ENCODE measurements at regions not wholly inside any gene's neighbourhood (a gene's known extent, or its start where the extent isn't known, plus 50 kb on each side); places are given as distances from the start of the nearest gene placed in this dataset.

DNA sequence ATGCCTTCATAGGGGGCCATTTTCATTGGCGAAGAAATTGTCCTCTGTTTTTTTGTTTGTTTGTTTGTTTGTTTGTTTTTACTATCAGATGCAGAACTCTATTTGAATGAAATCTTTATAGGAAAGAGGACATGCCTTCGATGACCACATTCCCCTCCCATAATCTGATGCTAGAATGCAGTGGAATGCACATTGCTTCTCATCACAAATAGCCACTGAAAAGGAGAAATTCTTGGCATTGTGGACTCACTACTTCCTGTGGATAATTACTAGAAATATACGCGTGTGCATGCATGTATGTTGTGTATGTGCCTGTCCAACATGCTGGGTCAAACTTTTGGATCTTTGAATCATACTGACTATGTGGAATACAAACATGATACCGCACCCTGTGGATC, 70.5 kb upstream of the SFMBT2 start:
- H2AK5ac ChIP-seq (ENCODE audit: low read depth, low read length): no peak overlapping the region
- no peak overlapping the region for H4K91ac ChIP-seq (replicated peaks; ENCODE audit: insufficient read length, low read length)
- H4K5ac ChIP-seq (ENCODE audit: insufficient read length, low read depth, low read length): no peak overlapping the region
- H3K4me1 ChIP-seq (replicated peaks in 1 of 4; ENCODE audit: control insufficient read depth in 3 of 4, insufficient read depth in 4 of 4, low read length in 3 of 4): peaks cover 0 to 3% (median 1%) of the 10 kb centered on the region in 4 experiments; a peak in 2 of 7 replicates
- H3K23me2 ChIP-seq (ENCODE audit: low read depth, low read length): no peaks in the 10 kb centered on the region
- no peak overlapping the region for H3K56ac ChIP-seq (replicated peaks; ENCODE audit: insufficient read length, low read depth, low read length)
- no peak overlapping the region; the same call in 1 of the 2 replicates for H2BK5ac ChIP-seq (ENCODE audit: low read depth, low read length)
- no peaks in the 10 kb centered on the region for H3K27me3 ChIP-seq (replicated peaks in 1 of 4; ENCODE audit: control insufficient read depth in 3 of 4, extremely low read depth in 1 of 4, insufficient read depth in 3 of 4, low read length in 3 of 4)
- H4K8ac ChIP-seq (ENCODE audit: extremely low read depth, insufficient read depth, low read length): no peak overlapping the region
- H2BK20ac ChIP-seq (ENCODE audit: low read length): no peak overlapping the region
- no peak overlapping the region for H3K9ac ChIP-seq (replicated peaks in 1 of 4; ENCODE audit: extremely low read depth in 1 of 4, low read depth in 3 of 4, low read length in 3 of 4)
- H3K23ac ChIP-seq (ENCODE audit: insufficient read length): peak overlapping the region; percentile 65
- H3K9me3 ChIP-seq (ENCODE audit: insufficient read depth in 2 of 2, low read depth in 1 of 2, low read length in 1 of 2): no peaks in the 10 kb centered on the region
- H2AFZ ChIP-seq (ENCODE audit: low read length): 0 out of 2 replicates have a peak overlapping the region, but pooled peaks have one; percentile 3
- CTCF ChIA-PET (ENCODE audit: partially characterized antibody): interaction anchor here (0.7 kb wide), 1 partner anchor 51 kb away, joined by 3 read pairs; no protein-coding TSS in a partner anchor
- H3K18ac ChIP-seq (ENCODE audit: extremely low read depth, low read length): no peak overlapping the region
- no peaks in the 10 kb centered on the region for H3K36me3 ChIP-seq (ENCODE audit: control insufficient read depth in 2 of 4, insufficient read depth in 4 of 4, low read length in 3 of 4)
- no peak overlapping the region for H2BK120ac ChIP-seq (replicated peaks; ENCODE audit: low read depth, low read length)
- H2BK15ac ChIP-seq (ENCODE audit: low read length): no peak overlapping the region
- H3K4me3 ChIP-seq (ENCODE audit: extremely low read depth in 1 of 4, insufficient read depth in 2 of 4, low read depth in 3 of 4, low read length in 4 of 4): no peak overlapping the region
- no peak overlapping the region for H3K27ac ChIP-seq (ENCODE audit: low read depth, low read length)
- no peak overlapping the region for H3K4ac ChIP-seq (replicated peaks; ENCODE audit: insufficient read length, low read depth, low read length)
- no peaks in the 10 kb centered on the region for H4K20me1 ChIP-seq (replicated peaks in 1 of 2; ENCODE audit: control insufficient read depth in 1 of 2, insufficient read depth in 2 of 2, low read length in 2 of 2)
- POLR2A ChIA-PET (ENCODE audit: partially characterized antibody): no interaction called here
- no peak for DNase-seq (ENCODE audit: low read depth in 1 of 2, low spot score in 2 of 2)
- no peak overlapping the region for H3K14ac ChIP-seq (ENCODE audit: insufficient read length)
- no peaks in the 10 kb centered on the region for H3K79me2 ChIP-seq (ENCODE audit: control insufficient read depth in 1 of 2, insufficient read depth in 2 of 2, low read length in 2 of 2)
- WGBS, 2 experiments (ENCODE audit: extremely low coverage in 1 of 2, insufficient coverage in 1 of 2, insufficient read length in 1 of 2, insufficient replicate concordance in 2 of 2, low coverage in 1 of 2, low lambda C conversion rate in 2 of 2, missing lambda C conversion rate in 1 of 2): 84% methylated on average over 5 of the region's 5 CpGs; no CpG with 5 or more reads in 1 of the 2 experiments
- no peak overlapping the region for H2BK12ac ChIP-seq (ENCODE audit: low read depth, low read length)
- no peak overlapping the region for H3K4me2 ChIP-seq (ENCODE audit: insufficient read depth in 1 of 2, low read depth in 2 of 2, low read length in 2 of 2)
- no peaks in the 10 kb centered on the region for H3K79me1 ChIP-seq (ENCODE audit: low read depth, low read length)
- no peak for FAIRE-seq
- no peak for TF ChIP-seq SUZ12 (IDR thresholded peaks at IDR 0.05; ENCODE audit: low read length)
- TF ChIP-seq SIN3A (conservative IDR thresholded peaks at IDR 0.05 in 1 of 2, IDR thresholded peaks at IDR 0.05 in 1 of 2; ENCODE audit: low read depth in 1 of 2, low read length in 2 of 2): no peak
- no peak for TF ChIP-seq CTCF (IDR thresholded peaks at IDR 0.05; ENCODE audit: control extremely low read depth in 1 of 3, insufficient read depth in 1 of 3, low read depth in 1 of 3, low read length in 3 of 3)

Data from H1 (cell line).